ENCODE measurements at regions not wholly inside any gene's neighbourhood (a gene's known extent, or its start where the extent isn't known, plus 50 kb on each side); places are given as distances from the start of the nearest gene placed in this dataset.
"Not testable (repeated sequence)": the region's sequence is repeated elsewhere in the genome, so short reads cannot be mapped to it uniquely, and the experiment has no call there.

GRCh38 chr6:142016666-142017065 lies 116.1 kb upstream of the GJE1 start:
- not testable (repeated sequence) for H3K27me3 ChIP-seq, H3K9me3 ChIP-seq, DNase-seq, H3K4me3 ChIP-seq, H3K27ac ChIP-seq, H3K4me1 ChIP-seq, H3K36me3 ChIP-seq

GRCh38 chr6:142015463-142015862 lies 117.3 kb upstream of the GJE1 start:
- not testable (repeated sequence) for H3K4me3 ChIP-seq, H3K4me1 ChIP-seq, H3K36me3 ChIP-seq, H3K9me3 ChIP-seq, H3K27ac ChIP-seq, DNase-seq, H3K27me3 ChIP-seq

- Histone ChIP-seq H3K27me3 (no peaks in the 10 kb centered on the region), H3K27ac (no peak overlapping the region), H3K4me1 (no peaks in the 10 kb centered on the region), H3K36me3 (no peaks in the 10 kb centered on the region), H3K4me3 (no peak overlapping the region), H3K9me3 (no peaks in the 10 kb centered on the region)
- TF ChIP-seq POLR2A (IDR thresholded peaks at IDR 0.05) (no peak), CTCF (IDR thresholded peaks at IDR 0.05) (no peak)
- no peak for DNase-seq
Observed at GRCh38 chr6:142015011-142015410, 117.7 kb upstream of the GJE1 start.

- DNase-seq, result no peak
- TF ChIP-seq CTCF (IDR thresholded peaks at IDR 0.05) (no peak), POLR2A (IDR thresholded peaks at IDR 0.05) (no peak)
- H3K27ac ChIP-seq, result no peak overlapping the region
- H3K27me3 ChIP-seq, result no peaks in the 10 kb centered on the region
- no peaks in the 10 kb centered on the region for H3K36me3 ChIP-seq
- H3K4me1 ChIP-seq, result no peaks in the 10 kb centered on the region
- no peaks in the 10 kb centered on the region for H3K9me3 ChIP-seq
- no peak overlapping the region for H3K4me3 ChIP-seq
Observed at GRCh38 chr6:142014515-142014914, 118.2 kb upstream of the GJE1 start.

GRCh38 chr6:142013875-142014495 lies 118.7 kb upstream of the GJE1 start:
- no peaks in the 10 kb centered on the region for H3K4me1 ChIP-seq
- no peak overlapping the region for H3K27ac ChIP-seq
- H3K36me3 ChIP-seq, result no peaks in the 10 kb centered on the region
- TF ChIP-seq CTCF (IDR thresholded peaks at IDR 0.05) (no peak), POLR2A (IDR thresholded peaks at IDR 0.05) (no peak)
- H3K27me3 ChIP-seq, result no peaks in the 10 kb centered on the region
- no peak overlapping the region for H3K4me3 ChIP-seq
- H3K9me3 ChIP-seq, result no peaks in the 10 kb centered on the region
- no peak for DNase-seq

- DNase-seq, result no peak
- no peak overlapping the region for H3K27ac ChIP-seq
- no peak overlapping the region for H3K4me3 ChIP-seq
- no peaks in the 10 kb centered on the region for H3K36me3 ChIP-seq
- H3K27me3 ChIP-seq, result no peaks in the 10 kb centered on the region
- no peaks in the 10 kb centered on the region for H3K9me3 ChIP-seq
- no peaks in the 10 kb centered on the region for H3K4me1 ChIP-seq
- no peak for TF ChIP-seq CTCF (IDR thresholded peaks at IDR 0.05)
- TF ChIP-seq POLR2A (IDR thresholded peaks at IDR 0.05), result no peak
Observed at GRCh38 chr6:142013287-142013686, 119.4 kb upstream of the GJE1 start.

- H3K4me1 ChIP-seq, result no peaks in the 10 kb centered on the region
- H3K4me3 ChIP-seq, result no peak overlapping the region
- H3K27me3 ChIP-seq, result no peaks in the 10 kb centered on the region
- DNase-seq, result no peak
- H3K36me3 ChIP-seq, result no peaks in the 10 kb centered on the region
- no peak for TF ChIP-seq POLR2A (IDR thresholded peaks at IDR 0.05)
- TF ChIP-seq CTCF (IDR thresholded peaks at IDR 0.05), result no peak
- no peak overlapping the region for H3K27ac ChIP-seq
- H3K9me3 ChIP-seq, result no peaks in the 10 kb centered on the region
Observed at GRCh38 chr6:142011775-142012174, 121.0 kb upstream of the GJE1 start.

Data from Peyer's patch (tissue), 4 donors.